HG02938 (cell line): ENCODE measurements at regions not wholly inside any gene's neighbourhood (a gene's known extent, or its start where the extent isn't known, plus 50 kb on each side); places are given as distances from the start of the nearest gene placed in this dataset.
"Not testable (repeated sequence)": the region's sequence is repeated elsewhere in the genome, so short reads cannot be mapped to it uniquely, and the experiment has no call there.

Source experiments
- ATAC-seq: cut with Tn5 transposase; IDR thresholded peaks from one replicate; pipeline ENCODE4 v1.9.1; 2021; ENCODE audit warnings: mild to moderate bottlenecking, moderate library complexity; ENCODE audit not compliant: unreplicated experiment

GRCh38 chr2:14451312-14451711 lies 181.2 kb upstream of the LRATD1 start:
- ATAC-seq: no peak

- no peak for ATAC-seq
Observed at GRCh38 chr2:14454202-14454601, 178.3 kb upstream of the LRATD1 start.

GRCh38 chr2:14459786-14460325 lies 172.7 kb upstream of the LRATD1 start:
- ATAC-seq: no peak

GRCh38 chr2:14475994-14476393 lies 156.5 kb upstream of the LRATD1 start:
- ATAC-seq: no peak

GRCh38 chr2:14479486-14479885 lies 153.0 kb upstream of the LRATD1 start:
- no peak for ATAC-seq

GRCh38 chr2:14480120-14480519 lies 152.4 kb upstream of the LRATD1 start:
- ATAC-seq: no peak

GRCh38 chr2:14480906-14481305 lies 151.6 kb upstream of the LRATD1 start:
- ATAC-seq: no peak

GRCh38 chr2:14492920-14493503 lies 139.5 kb upstream of the LRATD1 start:
- no peak for ATAC-seq

- ATAC-seq: no peak
Observed at GRCh38 chr2:14494759-14495158, 137.8 kb upstream of the LRATD1 start.

GRCh38 chr2:14501061-14501460 lies 131.5 kb upstream of the LRATD1 start:
- ATAC-seq: no peak

GRCh38 chr2:14506955-14507354 lies 125.6 kb upstream of the LRATD1 start:
- ATAC-seq: not testable (repeated sequence)

- ATAC-seq: no peak
Observed at GRCh38 chr2:14511541-14511940, 121.0 kb upstream of the LRATD1 start.

- no peak for ATAC-seq
Observed at GRCh38 chr2:14513903-14514302, 118.6 kb upstream of the LRATD1 start.

GRCh38 chr2:14516844-14517243 lies 115.7 kb upstream of the LRATD1 start:
- ATAC-seq: no peak

GRCh38 chr2:14517731-14518130 lies 114.8 kb upstream of the LRATD1 start:
- no peak for ATAC-seq

GRCh38 chr2:14520385-14520945 lies 112.1 kb upstream of the LRATD1 start:
- ATAC-seq: no peak

GRCh38 chr2:14524041-14524802 lies 108.3 kb upstream of the LRATD1 start:
- no peak for ATAC-seq

GRCh38 chr2:14524803-14525080 lies 107.8 kb upstream of the LRATD1 start:
- no peak for ATAC-seq

- no peak for ATAC-seq
Observed at GRCh38 chr2:14530506-14530905, 102.0 kb upstream of the LRATD1 start.

GRCh38 chr2:14533131-14533757 lies 99.3 kb upstream of the LRATD1 start:
- no peak for ATAC-seq

GRCh38 chr2:14535156-14535555 lies 97.4 kb upstream of the LRATD1 start:
- no peak for ATAC-seq

GRCh38 chr2:14536976-14537375 lies 95.5 kb upstream of the LRATD1 start:
- ATAC-seq: no peak
